ENCODE measurements at regions not wholly inside any gene's neighbourhood (a gene's known extent, or its start where the extent isn't known, plus 50 kb on each side); places are given as distances from the start of the nearest gene placed in this dataset.

- peak in 2 of 3 experiments; percentile 60 to 67; a peak in 2 of 4 replicates for TF ChIP-seq CTCF (IDR thresholded peaks at IDR 0.05; ENCODE audit: control extremely low read depth in 1 of 3, insufficient read depth in 1 of 3, low read depth in 1 of 3, low read length in 3 of 3)
- TF ChIP-seq ASH2L (IDR thresholded peaks at IDR 0.05; ENCODE audit: low read length) = no peak
These were observed 191.0 kb downstream of the GRB14 start (continued) for GRCh38 chr2:164430166-164430783.

Data from H1 (cell line).